Kidney epithelial cell (primary cell): ENCODE measurements at regions not wholly inside any gene's neighbourhood (a gene's known extent, or its start where the extent isn't known, plus 50 kb on each side); places are given as distances from the start of the nearest gene placed in this dataset.
"Not testable (repeated sequence)": the region's sequence is repeated elsewhere in the genome, so short reads cannot be mapped to it uniquely, and the experiment has no call there.

Experiments
- DNase-seq: peaks from one replicate; pipeline ENCODE4 v3.0.0-alpha.2; 2010; ENCODE audit warnings: low read depth
- H3K27me3 ChIP-seq: 2 replicates; pipeline ENCODE4 v1.6.0; 2011; ENCODE audit warnings: low read length; ENCODE audit not compliant: control insufficient read depth, insufficient read depth
- H3K36me3 ChIP-seq: 2 replicates; pipeline ENCODE4 v1.5.1; 2011; ENCODE audit warnings: low read length; ENCODE audit not compliant: control insufficient read depth, insufficient read depth
- H3K4me3 ChIP-seq: 2 replicates; pipeline ENCODE4 v1.5.1; 2011; ENCODE audit warnings: low read depth, mild to moderate bottlenecking, control low read depth, low read length
- CTCF ChIP-seq: IDR thresholded peaks from 2 replicates; pipeline ENCODE4 v1.5.1; 2011; ENCODE audit warnings: mild to moderate bottlenecking, moderate library complexity, low read length, control low read depth, inconsistent platforms; ENCODE audit not compliant: insufficient read depth, poor library complexity, severe bottlenecking

GRCh38 chr5:87588316-87588715 lies 175.6 kb upstream of the CCNH start:
- H3K4me3 ChIP-seq = no peak overlapping the region
- TF ChIP-seq CTCF = no peak
- H3K27me3 ChIP-seq = no peaks in the 10 kb centered on the region
- DNase-seq = no peak
- H3K36me3 ChIP-seq = no peaks in the 10 kb centered on the region

GRCh38 chr5:87583704-87584103 lies 171.0 kb upstream of the CCNH start:
- not testable (repeated sequence) for H3K27me3 ChIP-seq, DNase-seq, H3K36me3 ChIP-seq

DNA sequence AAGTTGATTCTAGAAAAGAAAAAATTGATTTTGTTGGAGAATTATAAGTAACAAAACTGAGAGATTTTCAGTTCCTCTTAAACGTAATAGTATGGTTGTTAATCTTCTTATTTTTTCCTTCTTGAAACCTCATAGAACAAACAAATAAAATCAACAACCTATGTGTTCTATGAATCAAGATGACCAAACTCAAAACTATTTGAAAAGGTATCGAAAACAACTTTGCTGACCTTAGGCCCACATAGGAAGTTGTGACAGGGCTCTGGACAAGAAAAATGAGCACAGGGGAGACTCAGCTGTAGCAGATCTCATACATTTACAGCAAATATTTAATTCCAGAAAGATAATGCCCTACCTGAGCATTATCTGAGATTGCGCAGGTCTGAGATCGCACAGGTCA lies 169.4 kb upstream of the CCNH start:
- no peaks in the 10 kb centered on the region for H3K36me3 ChIP-seq
- H3K27me3 ChIP-seq = no peaks in the 10 kb centered on the region
- TF ChIP-seq CTCF = no peak

More at GRCh38 chr5:87583704-87584103, 171.0 kb upstream of the CCNH start:
- not testable (repeated sequence) for H3K4me3 ChIP-seq

GRCh38 chr5:87581661-87582060 lies 168.9 kb upstream of the CCNH start:
- no peak overlapping the region for H3K4me3 ChIP-seq
- no peak for TF ChIP-seq CTCF
- no peak for DNase-seq
- H3K27me3 ChIP-seq = no peaks in the 10 kb centered on the region
- no peaks in the 10 kb centered on the region for H3K36me3 ChIP-seq

More for the DNA sequence above, 169.4 kb upstream of the CCNH start:
- no peak overlapping the region for H3K4me3 ChIP-seq
- no peak for DNase-seq

- Histone ChIP-seq H3K4me3 (no peak overlapping the region), H3K27me3 (no peaks in the 10 kb centered on the region), H3K36me3 (no peaks in the 10 kb centered on the region)
- no peak for TF ChIP-seq CTCF
- DNase-seq = no peak
Measured at GRCh38 chr5:87579678-87580077, 166.9 kb upstream of the CCNH start.

- DNase-seq = no peak
- no peaks in the 10 kb centered on the region for H3K27me3 ChIP-seq
- no peak for TF ChIP-seq CTCF
- H3K4me3 ChIP-seq = no peak overlapping the region
- H3K36me3 ChIP-seq = no peaks in the 10 kb centered on the region
Measured at GRCh38 chr5:87576867-87577266, 164.1 kb upstream of the CCNH start.

DNA sequence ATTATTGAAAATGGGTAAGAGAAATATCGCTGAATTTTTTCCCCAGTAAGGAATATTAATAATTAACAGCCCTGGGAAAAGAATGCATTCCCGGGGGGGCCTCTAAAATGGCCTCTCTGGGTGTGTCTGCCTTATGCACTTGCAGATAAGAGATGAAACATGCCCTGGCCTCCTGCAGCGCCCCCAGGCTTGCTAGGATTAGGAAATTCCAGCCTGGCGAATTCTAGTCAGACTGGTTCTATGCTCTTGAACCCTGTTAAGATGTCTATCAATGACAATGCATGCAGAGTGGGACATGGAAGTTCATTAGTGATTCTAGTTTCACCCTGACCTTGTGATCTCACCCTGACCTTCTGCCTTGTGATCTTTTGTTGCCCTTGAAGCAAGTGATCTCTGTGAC lies 163.6 kb upstream of the CCNH start:
- H3K27me3 ChIP-seq, DNase-seq, H3K36me3 ChIP-seq, H3K4me3 ChIP-seq: not testable (repeated sequence)
